Brain pericyte (primary cell): ENCODE measurements at regions not wholly inside any gene's neighbourhood (a gene's known extent, or its start where the extent isn't known, plus 50 kb on each side); places are given as distances from the start of the nearest gene placed in this dataset.

Experiments
- DNase-seq: peaks from one replicate; pipeline ENCODE4 v3.0.0-alpha.2; 2012; ENCODE audit warnings: low read depth, low spot score

GRCh38 chr21:27082431-27083010 is 115.6 kb upstream of the ADAMTS5 start:
- DNase-seq = no peak

GRCh38 chr21:27079636-27080240 is 112.8 kb upstream of the ADAMTS5 start:
- DNase-seq = no peak

- no peak for DNase-seq
Observed at GRCh38 chr21:27078915-27079314, 112.0 kb upstream of the ADAMTS5 start.

GRCh38 chr21:27077501-27077900 is 110.6 kb upstream of the ADAMTS5 start:
- no peak for DNase-seq

- DNase-seq = no peak
Observed at GRCh38 chr21:27076025-27076424, 109.1 kb upstream of the ADAMTS5 start.

GRCh38 chr21:27070861-27071670 is 104.2 kb upstream of the ADAMTS5 start:
- no peak for DNase-seq

- DNase-seq = no peak
Observed at GRCh38 chr21:27068811-27069210, 101.9 kb upstream of the ADAMTS5 start.

- no peak for DNase-seq
Observed at GRCh38 chr21:27067226-27067625, 100.3 kb upstream of the ADAMTS5 start.

GRCh38 chr21:27062443-27062842 is 95.6 kb upstream of the ADAMTS5 start:
- DNase-seq = no peak

- DNase-seq = no peak
Observed at GRCh38 chr21:27061770-27062169, 94.9 kb upstream of the ADAMTS5 start.

- no peak for DNase-seq
Observed at GRCh38 chr21:27060190-27060589, 93.3 kb upstream of the ADAMTS5 start.

GRCh38 chr21:27058673-27059605 is 92.1 kb upstream of the ADAMTS5 start:
- no peak for DNase-seq

- DNase-seq = no peak
Observed at GRCh38 chr21:27057997-27058396, 91.1 kb upstream of the ADAMTS5 start.

- DNase-seq = no peak
Observed at GRCh38 chr21:27047658-27048314, 80.9 kb upstream of the ADAMTS5 start.

- no peak for DNase-seq
Observed at GRCh38 chr21:27047283-27047657, 80.4 kb upstream of the ADAMTS5 start.

- no peak for DNase-seq
Observed at GRCh38 chr21:27045281-27045985, 78.5 kb upstream of the ADAMTS5 start.

GRCh38 chr21:27043377-27043776 is 76.5 kb upstream of the ADAMTS5 start:
- no peak for DNase-seq

GRCh38 chr21:27040738-27041469 is 74.0 kb upstream of the ADAMTS5 start:
- DNase-seq = no peak

- DNase-seq = no peak
Observed at GRCh38 chr21:27036736-27037301, 69.9 kb upstream of the ADAMTS5 start.

GRCh38 chr21:27035791-27036190 is 68.9 kb upstream of the ADAMTS5 start:
- DNase-seq = no peak
